T-cell (primary cell): ENCODE measurements at regions not wholly inside any gene's neighbourhood (a gene's known extent, or its start where the extent isn't known, plus 50 kb on each side); places are given as distances from the start of the nearest gene placed in this dataset.

ENCODE experiments used
- ATAC-seq, 4 experiments: fragments of 200-7000 bp in 3 of 4; fragments of 150-1000 bp in 1 of 4; cut with Tn5 transposase; replicated peaks in 1 of 4; 1 replicate in 3 of 4; 2 replicates in 1 of 4; pipeline ENCODE4 v1.10.0; 2021; ENCODE audit warnings: moderate library complexity in 3 of 4, mild to moderate bottlenecking in 2 of 4, moderate number of reproducible peaks in 1 of 4
- CTCF ChIA-PET, 2 donors: fragments of 300-600 bp; sonication (Branson Sonifier 250); formaldehyde crosslinking; loops; one replicate each; lab custom pipeline; 2022; ENCODE audit warnings: antibody characterized with exemption in 2 of 2; lab: Charles Lee
- POLR2A ChIA-PET, 2 donors: fragments of 300-600 bp; sonication (Branson Sonifier 250); formaldehyde crosslinking; loops; one replicate each; lab custom pipeline; 2022; ENCODE audit warnings: antibody characterized with exemption in 2 of 2; lab: Charles Lee
- DNase-seq, 35 experiments: peaks; one replicate each; pipeline versions ENCODE4 v3.0.0 to v3.0.0-alpha.2; 2013 to 2023
- H3K27ac ChIP-seq: one replicate; pipeline ENCODE4 v1.5.1; 2013; ENCODE audit warnings: low read length
- H3K27me3 ChIP-seq, 2 experiments: replicated peaks in 1 of 2; 1 replicate in 1 of 2; 2 replicates in 1 of 2; pipeline versions ENCODE4 v1.6.1 to v1.7.0; 2013; ENCODE audit warnings: low read length in 1 of 2, mixed read lengths in 1 of 2; ENCODE audit not compliant: control insufficient read depth in 2 of 2, insufficient read depth in 2 of 2; ENCODE audit errors: extremely low read depth in 1 of 2
- H3K36me3 ChIP-seq, 2 donors: 1 replicate in 1 of 2; 2 replicates in 1 of 2; pipeline versions ENCODE4 v1.6.1 to v1.7.0; 2013; ENCODE audit warnings: low read length in 1 of 2; ENCODE audit not compliant: control insufficient read depth in 2 of 2, insufficient read depth in 1 of 2; ENCODE audit errors: extremely low read depth in 1 of 2
- H3K4me1 ChIP-seq, 2 experiments: 1 replicate in 1 of 2; 2 replicates in 1 of 2; pipeline versions ENCODE4 v1.6.1 to v1.7.0; 2013; ENCODE audit warnings: low read length in 2 of 2, mixed read lengths in 1 of 2; ENCODE audit not compliant: insufficient read depth in 2 of 2, control insufficient read depth in 1 of 2; ENCODE audit errors: extremely low read depth in 1 of 2
- H3K4me3 ChIP-seq, 2 donors: 1 replicate in 1 of 2; 2 replicates in 1 of 2; pipeline versions ENCODE4 v1.5.1 to v1.7.0; 2013; ENCODE audit warnings: mild to moderate bottlenecking in 2 of 2, low read length in 1 of 2, moderate library complexity in 1 of 2; ENCODE audit not compliant: control insufficient read depth in 1 of 2; ENCODE audit errors: extremely low read depth in 1 of 2
- H3K9me3 ChIP-seq: 2 replicates; pipeline ENCODE4 v1.7.0; 2013
- H3K27ac Mint-ChIP-seq, 2 donors: one replicate each; pipeline ENCODE4 v1.8.0; 2020 to 2021; ENCODE audit warnings: mild to moderate bottlenecking in 2 of 2, mixed read lengths in 2 of 2
- H3K27me3 Mint-ChIP-seq, 2 donors: one replicate each; pipeline ENCODE4 v1.8.0; 2021 to 2022; ENCODE audit warnings: mixed read lengths in 2 of 2
- H3K36me3 Mint-ChIP-seq: one replicate; pipeline ENCODE4 v1.8.0; 2021; ENCODE audit warnings: mixed read lengths
- H3K4me1 Mint-ChIP-seq, 3 donors: one replicate each; pipeline ENCODE4 v1.8.0; 2020 to 2022; ENCODE audit warnings: mixed read lengths in 3 of 3, mild to moderate bottlenecking in 1 of 3
- H3K4me3 Mint-ChIP-seq, 3 donors: one replicate each; pipeline ENCODE4 v1.8.0; 2020 to 2022; ENCODE audit warnings: mild to moderate bottlenecking in 3 of 3, mixed read lengths in 3 of 3, moderate library complexity in 3 of 3
- H3K9me3 Mint-ChIP-seq, 3 donors: one replicate each; pipeline ENCODE4 v1.8.0; 2020 to 2022; ENCODE audit warnings: mixed read lengths in 3 of 3
- WGBS: methylation state at CpG from one replicate; pipeline ENCODE4 v1.1.5; 2013; ENCODE audit warnings: missing lambda C conversion rate; ENCODE audit not compliant: insufficient coverage; 5-methylcytosine and 5-hydroxymethylcytosine counted together

- no peak for DNase-seq
- Histone ChIP-seq H3K9me3 (no peaks in the 10 kb centered on the region), H3K4me1 (peaks cover 0 to 7% of the 10 kb centered on the region in 2 experiments), H3K36me3 (no peaks in the 10 kb centered on the region), H3K4me3 (no peak overlapping the region), H3K27ac (no peak overlapping the region), H3K27me3 (peaks cover 0 to 49% of the 10 kb centered on the region in 2 experiments)
- ChIA-PET CTCF (no interaction called here), POLR2A (no interaction called here)
- Mint-ChIP-seq H3K36me3 (no peaks in the 10 kb centered on the region), H3K9me3 (no peaks in the 10 kb centered on the region), H3K4me1 (peaks cover 2 to 6% (median 4%) of the 10 kb centered on the region in 3 donors), H3K27ac (no peak overlapping the region), H3K4me3 (no peak overlapping the region), H3K27me3 (peaks cover 39 to 46% of the 10 kb centered on the region in 2 donors)
- WGBS, result 59% methylated on average over 12 of the region's 12 CpGs
- no peak for ATAC-seq
Observed at GRCh38 chr22:44583854-44584253, 85.8 kb upstream of the RTL6 start.

- DNase-seq (no peak), ATAC-seq (no peak)
- no peak overlapping the region for H3K27ac ChIP-seq
- no peaks in the 10 kb centered on the region for H3K9me3 ChIP-seq
- ChIA-PET CTCF (interaction anchor here in 1 of 2 donors (0.6 kb wide), 1 partner anchor 27 kb away, joined by 3 read pairs; no protein-coding TSS in a partner anchor), POLR2A (no interaction called here)
- H3K4me3 ChIP-seq, result no peak overlapping the region
- H3K4me3 Mint-ChIP-seq, result no peak overlapping the region
- H3K9me3 Mint-ChIP-seq, result no peaks in the 10 kb centered on the region
- H3K4me1 Mint-ChIP-seq, result peaks cover 2 to 6% (median 4%) of the 10 kb centered on the region in 3 donors
- H3K36me3 ChIP-seq, result no peaks in the 10 kb centered on the region
- no peaks in the 10 kb centered on the region for H3K36me3 Mint-ChIP-seq
- H3K27me3 Mint-ChIP-seq, result peaks cover 40 to 49% of the 10 kb centered on the region in 2 donors
- WGBS, result 82% methylated on average over 12 of the region's 15 CpGs
- H3K4me1 ChIP-seq, result peaks cover 0 to 7% of the 10 kb centered on the region in 2 experiments
- no peak overlapping the region for H3K27ac Mint-ChIP-seq
- H3K27me3 ChIP-seq, result peaks cover 0 to 53% of the 10 kb centered on the region in 2 experiments
Observed at GRCh38 chr22:44583061-44583760, 85.2 kb upstream of the RTL6 start.

DNA sequence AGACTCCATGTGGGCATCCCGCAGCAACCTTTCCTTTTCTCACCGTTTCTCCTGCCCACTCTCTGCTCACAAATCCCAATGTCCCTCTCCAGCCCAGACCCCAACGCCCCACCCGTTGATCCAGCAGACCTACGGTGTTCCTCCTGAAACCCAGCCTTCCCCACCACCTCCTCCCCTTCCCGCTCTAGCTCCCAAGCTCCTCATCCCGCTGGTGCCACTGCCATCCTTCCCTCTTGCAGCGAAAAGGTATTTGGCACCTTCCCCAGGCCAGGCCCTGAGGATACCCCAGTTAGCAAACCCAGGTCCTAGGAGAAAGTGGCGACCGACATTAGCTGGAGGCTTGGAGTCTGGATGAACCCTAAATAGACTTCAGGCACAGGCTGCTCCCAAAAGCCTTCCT, 84.0 kb upstream of the RTL6 start:
- DNase-seq, result no peak
- Histone ChIP-seq H3K4me3 (no peak overlapping the region), H3K27me3 (peaks cover 0 to 61% of the 10 kb centered on the region in 2 experiments), H3K27ac (no peak overlapping the region), H3K36me3 (no peaks in the 10 kb centered on the region), H3K4me1 (peaks cover 0 to 7% of the 10 kb centered on the region in 2 experiments), H3K9me3 (no peaks in the 10 kb centered on the region)
- ChIA-PET POLR2A (no interaction called here), CTCF (no interaction called here)
- Mint-ChIP-seq H3K27ac (no peak overlapping the region), H3K27me3 (peaks cover 35 to 49% of the 10 kb centered on the region in 2 donors), H3K36me3 (no peaks in the 10 kb centered on the region), H3K4me1 (peaks cover 2 to 5% (median 4%) of the 10 kb centered on the region in 3 donors), H3K9me3 (no peaks in the 10 kb centered on the region), H3K4me3 (no peak overlapping the region)
- ATAC-seq, result no peak
- WGBS, result 88% methylated on average over 8 of the region's 10 CpGs

DNA sequence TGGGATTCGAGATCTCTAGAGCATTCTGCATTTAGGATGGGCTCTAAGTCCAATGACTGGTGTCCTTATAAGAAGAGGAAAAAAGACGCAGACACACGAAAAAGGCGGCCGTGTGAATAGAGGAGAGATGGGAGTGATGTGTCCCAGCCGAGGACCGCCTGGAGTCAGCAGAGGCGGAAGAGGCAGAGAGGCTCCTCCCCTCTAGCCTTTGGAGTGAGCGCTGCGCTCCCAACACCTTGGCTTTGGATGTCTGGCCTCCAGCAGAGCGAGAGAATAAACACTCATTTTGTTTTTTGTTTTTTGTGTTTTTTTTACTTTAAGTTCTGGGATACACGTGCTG, 83.0 kb upstream of the RTL6 start:
- ATAC-seq (no peak), DNase-seq (no peak)
- no peaks in the 10 kb centered on the region for H3K4me1 ChIP-seq
- ChIA-PET CTCF (no interaction called here), POLR2A (no interaction called here)
- no peaks in the 10 kb centered on the region for H3K9me3 Mint-ChIP-seq
- peaks cover 0 to 4% (median 0%) of the 10 kb centered on the region in 3 donors for H3K4me1 Mint-ChIP-seq
- H3K4me3 ChIP-seq, result no peak overlapping the region
- no peak overlapping the region for H3K27ac Mint-ChIP-seq
- H3K36me3 Mint-ChIP-seq, result no peaks in the 10 kb centered on the region
- H3K36me3 ChIP-seq, result no peaks in the 10 kb centered on the region
- H3K9me3 ChIP-seq, result no peaks in the 10 kb centered on the region
- peaks cover 0 to 58% of the 10 kb centered on the region in 2 experiments for H3K27me3 ChIP-seq
- peaks cover 31 to 45% of the 10 kb centered on the region in 2 donors for H3K27me3 Mint-ChIP-seq
- no peak overlapping the region for H3K4me3 Mint-ChIP-seq
- H3K27ac ChIP-seq, result no peak overlapping the region
- 94% methylated on average over 10 of the region's 12 CpGs for WGBS

- Mint-ChIP-seq H3K27me3 (peaks cover 33 to 42% of the 10 kb centered on the region in 2 donors), H3K36me3 (no peaks in the 10 kb centered on the region), H3K4me1 (peaks cover 0 to 6% (median 0%) of the 10 kb centered on the region in 3 donors), H3K9me3 (no peaks in the 10 kb centered on the region), H3K27ac (no peak overlapping the region), H3K4me3 (no peak overlapping the region)
- DNase-seq, result peak in 2 of 35 experiments; percentile 2 to 19
- Histone ChIP-seq H3K27ac (no peak overlapping the region), H3K4me1 (no peaks in the 10 kb centered on the region), H3K4me3 (no peak overlapping the region), H3K27me3 (peaks cover 0 to 52% of the 10 kb centered on the region in 2 experiments), H3K36me3 (no peaks in the 10 kb centered on the region), H3K9me3 (no peaks in the 10 kb centered on the region)
- 77% methylated on average over 17 of the region's 22 CpGs for WGBS
- CTCF ChIA-PET, result interaction anchor here in 1 of 2 donors (0.6 kb wide), 1 partner anchor 8 kb away, joined by 4 read pairs; no protein-coding TSS in a partner anchor
- ATAC-seq, result no peak
- POLR2A ChIA-PET, result no interaction called here
Observed at GRCh38 chr22:44580176-44581095, 82.4 kb upstream of the RTL6 start.

DNA sequence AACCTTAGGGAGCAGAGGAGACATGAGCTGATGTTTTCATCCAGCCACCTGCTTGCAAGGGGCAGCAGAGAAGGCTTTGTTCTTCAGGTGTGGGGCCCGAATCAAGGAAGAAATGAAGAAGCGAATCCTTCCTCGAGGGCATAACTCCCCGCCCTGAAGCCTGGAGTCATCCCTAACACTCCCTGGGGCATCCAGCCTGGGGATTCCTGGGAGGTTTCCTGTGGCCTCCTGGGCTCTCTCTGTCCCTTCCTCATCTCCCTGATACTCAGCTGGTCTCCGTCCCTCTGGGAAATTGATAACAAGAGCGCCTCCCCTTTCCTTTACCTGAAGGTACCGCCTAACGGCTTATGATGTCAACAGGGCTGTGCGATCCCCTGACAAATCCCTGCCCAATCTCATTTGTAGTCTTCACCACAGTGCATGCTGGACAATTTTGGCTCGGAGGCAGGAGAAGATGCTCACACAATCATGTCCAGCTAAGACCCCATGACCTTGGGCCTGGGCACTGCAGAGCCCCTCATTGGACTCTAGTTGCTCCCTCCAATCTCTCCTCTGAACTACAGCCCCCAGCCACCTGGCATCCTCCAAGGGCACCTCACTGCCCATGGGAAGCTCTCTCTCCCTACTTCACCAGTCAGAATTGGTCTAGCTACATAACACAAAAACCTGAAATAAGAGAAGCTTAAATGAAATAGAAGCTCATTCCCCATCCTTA, 80.6 kb upstream of the RTL6 start:
- ATAC-seq, result no peak
- WGBS, result 78% methylated on average over 6 of the region's 10 CpGs
- Histone ChIP-seq H3K27ac (no peak overlapping the region), H3K4me1 (no peaks in the 10 kb centered on the region), H3K4me3 (no peak overlapping the region), H3K9me3 (no peaks in the 10 kb centered on the region), H3K27me3 (peaks cover 0 to 47% of the 10 kb centered on the region in 2 experiments), H3K36me3 (no peaks in the 10 kb centered on the region)
- Mint-ChIP-seq H3K4me3 (no peak overlapping the region), H3K27ac (no peak overlapping the region), H3K9me3 (no peaks in the 10 kb centered on the region), H3K4me1 (peaks cover 0 to 6% (median 0%) of the 10 kb centered on the region in 3 donors), H3K36me3 (no peaks in the 10 kb centered on the region), H3K27me3 (peaks cover 24 to 35% of the 10 kb centered on the region in 2 donors)
- ChIA-PET CTCF (no interaction called here), POLR2A (no interaction called here)
- no peak for DNase-seq
